ENCODE measurements at regions not wholly inside any gene's neighbourhood (a gene's known extent, or its start where the extent isn't known, plus 50 kb on each side); places are given as distances from the start of the nearest gene placed in this dataset.

DNA sequence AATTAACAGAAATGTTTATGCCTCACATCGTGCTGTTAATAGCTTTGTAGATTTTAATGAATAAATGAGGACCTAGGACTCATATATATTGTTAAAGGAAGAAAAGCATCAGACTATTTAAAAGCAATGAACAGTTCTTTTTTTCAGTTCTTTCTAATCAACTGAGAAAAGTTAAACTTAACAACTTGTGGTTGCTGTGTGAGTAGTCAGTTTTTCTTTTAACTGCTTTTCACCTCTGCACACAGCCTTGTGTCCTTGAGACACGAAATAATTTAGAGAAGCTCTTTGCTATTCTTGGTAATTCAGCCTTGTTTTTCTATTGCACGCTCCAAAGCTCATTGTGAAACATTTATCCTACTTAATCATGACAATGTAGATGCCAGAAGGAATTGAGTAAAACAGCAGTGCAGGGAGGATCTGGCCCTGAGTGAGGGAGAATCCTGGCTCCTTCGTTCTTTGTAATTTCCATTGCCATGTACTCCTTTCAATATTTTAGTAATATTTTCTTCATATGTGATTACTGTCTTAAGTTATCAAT lies 499.0 kb downstream of the PYDC2 start (continued):
- TF ChIP-seq ATF3 (IDR thresholded peaks at IDR 0.05) = no peak
- no peak for TF ChIP-seq HNF4A (conservative IDR thresholded peaks at IDR 0.05)
- TF ChIP-seq FOXA2 (IDR thresholded peaks at IDR 0.05) = no peak
- no peak for TF ChIP-seq GABPA (IDR thresholded peaks at IDR 0.05 in 1 of 2, conservative IDR thresholded peaks at IDR 0.05 in 1 of 2)
- TF ChIP-seq RAD21 (IDR thresholded peaks at IDR 0.05) = no peak

DNA sequence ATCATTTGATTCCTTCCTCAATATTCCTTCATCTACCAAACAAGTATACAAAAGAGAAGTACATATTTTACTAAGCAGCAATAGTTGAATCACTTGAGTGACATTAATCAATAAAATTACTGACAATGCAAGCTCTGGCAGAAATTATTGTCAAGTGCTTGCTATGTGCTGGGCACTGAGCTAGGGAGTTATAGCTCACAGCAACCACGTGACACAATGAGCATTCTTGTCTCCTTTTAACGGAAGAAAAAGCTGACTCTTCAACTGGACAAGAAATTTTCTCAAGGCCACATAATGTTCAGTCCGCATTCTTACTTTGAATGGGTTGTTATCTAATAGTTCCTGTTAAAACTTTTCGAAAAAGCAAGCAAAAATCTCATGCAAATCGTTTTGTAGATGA lies 500.1 kb downstream of the PYDC2 start:
- no peak overlapping the region for H3K9ac ChIP-seq (ENCODE audit: low read depth in 1 of 2, low read length in 2 of 2)
- H3K27ac ChIP-seq (ENCODE audit: low read depth in 1 of 2, low read length in 2 of 2) = no peak overlapping the region
- WGBS = 56% methylated on average over 5 of the region's 5 CpGs
- no peak for TF ChIP-seq JUND (IDR thresholded peaks at IDR 0.05)
- TF ChIP-seq, protein P1, sequence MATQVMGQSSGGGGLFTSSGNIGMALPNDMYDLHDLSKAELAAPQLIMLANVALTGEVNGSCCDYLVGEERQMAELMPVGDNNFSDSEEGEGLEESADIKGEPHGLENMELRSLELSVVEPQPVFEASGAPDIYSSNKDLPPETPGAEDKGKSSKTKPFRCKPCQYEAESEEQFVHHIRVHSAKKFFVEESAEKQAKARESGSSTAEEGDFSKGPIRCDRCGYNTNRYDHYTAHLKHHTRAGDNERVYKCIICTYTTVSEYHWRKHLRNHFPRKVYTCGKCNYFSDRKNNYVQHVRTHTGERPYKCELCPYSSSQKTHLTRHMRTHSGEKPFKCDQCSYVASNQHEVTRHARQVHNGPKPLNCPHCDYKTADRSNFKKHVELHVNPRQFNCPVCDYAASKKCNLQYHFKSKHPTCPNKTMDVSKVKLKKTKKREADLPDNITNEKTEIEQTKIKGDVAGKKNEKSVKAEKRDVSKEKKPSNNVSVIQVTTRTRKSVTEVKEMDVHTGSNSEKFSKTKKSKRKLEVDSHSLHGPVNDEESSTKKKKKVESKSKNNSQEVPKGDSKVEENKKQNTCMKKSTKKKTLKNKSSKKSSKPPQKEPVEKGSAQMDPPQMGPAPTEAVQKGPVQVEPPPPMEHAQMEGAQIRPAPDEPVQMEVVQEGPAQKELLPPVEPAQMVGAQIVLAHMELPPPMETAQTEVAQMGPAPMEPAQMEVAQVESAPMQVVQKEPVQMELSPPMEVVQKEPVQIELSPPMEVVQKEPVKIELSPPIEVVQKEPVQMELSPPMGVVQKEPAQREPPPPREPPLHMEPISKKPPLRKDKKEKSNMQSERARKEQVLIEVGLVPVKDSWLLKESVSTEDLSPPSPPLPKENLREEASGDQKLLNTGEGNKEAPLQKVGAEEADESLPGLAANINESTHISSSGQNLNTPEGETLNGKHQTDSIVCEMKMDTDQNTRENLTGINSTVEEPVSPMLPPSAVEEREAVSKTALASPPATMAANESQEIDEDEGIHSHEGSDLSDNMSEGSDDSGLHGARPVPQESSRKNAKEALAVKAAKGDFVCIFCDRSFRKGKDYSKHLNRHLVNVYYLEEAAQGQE (IDR thresholded peaks at IDR 0.05) = no peak
- no peak for TF ChIP-seq TAF1 (conservative IDR thresholded peaks at IDR 0.05)
- TF ChIP-seq YY1 (IDR thresholded peaks at IDR 0.05) = no peak
- no peak for TF ChIP-seq NR2F2 (IDR thresholded peaks at IDR 0.05)
- no peak for TF ChIP-seq SP1 (IDR thresholded peaks at IDR 0.05)
- no peak for TF ChIP-seq EGR1 (IDR thresholded peaks at IDR 0.05; ENCODE audit: low read depth in 2 of 2)
- no peak for TF ChIP-seq ATF3 (IDR thresholded peaks at IDR 0.05)
- TF ChIP-seq FOXA1 (IDR thresholded peaks at IDR 0.05) = no peak
- TF ChIP-seq RXRA (IDR thresholded peaks at IDR 0.05) = no peak
- TF ChIP-seq HNF4A (conservative IDR thresholded peaks at IDR 0.05) = no peak
- no peak for TF ChIP-seq MAX (IDR thresholded peaks at IDR 0.05)
- no peaks in the 10 kb centered on the region for H3K9me3 ChIP-seq (ENCODE audit: control insufficient read depth in 4 of 4, low read length in 3 of 4)
- H3K27me3 ChIP-seq (ENCODE audit: control insufficient read depth in 4 of 4, insufficient read depth in 4 of 4, low read length in 3 of 4) = no peaks in the 10 kb centered on the region
- DNase-seq (ENCODE audit: low spot score) = no peak
- H3K4me3 ChIP-seq (ENCODE audit: low read depth in 1 of 3, low read length in 3 of 3) = no peak overlapping the region
- H3K36me3 ChIP-seq (ENCODE audit: control insufficient read depth in 4 of 4, insufficient read depth in 3 of 4, low read depth in 1 of 4, low read length in 3 of 4) = no peaks in the 10 kb centered on the region
- no peaks in the 10 kb centered on the region for H3K4me1 ChIP-seq (ENCODE audit: control insufficient read depth in 4 of 4, insufficient read depth in 4 of 4, low read length in 3 of 4)

GRCh38 chr3:191961529-191961928 lies 500.6 kb downstream of the PYDC2 start:
- no peaks in the 10 kb centered on the region for H3K36me3 ChIP-seq (ENCODE audit: control insufficient read depth in 4 of 4, insufficient read depth in 3 of 4, low read depth in 1 of 4, low read length in 3 of 4)
- DNase-seq (ENCODE audit: low spot score) = no peak

More at GRCh38 chr3:191961529-191961928, 500.6 kb downstream of the PYDC2 start:
- TF ChIP-seq SP1 (IDR thresholded peaks at IDR 0.05) = no peak
- no peak for TF ChIP-seq HNF4G (IDR thresholded peaks at IDR 0.05)
- TF ChIP-seq ATF3 (IDR thresholded peaks at IDR 0.05) = no peak
- TF ChIP-seq EGR1 (IDR thresholded peaks at IDR 0.05; ENCODE audit: low read depth in 2 of 2) = no peak
- TF ChIP-seq HNF4A (conservative IDR thresholded peaks at IDR 0.05) = no peak
- Histone ChIP-seq H3K27me3 (ENCODE audit: control insufficient read depth in 4 of 4, insufficient read depth in 4 of 4, low read length in 3 of 4) (no peaks in the 10 kb centered on the region), H3K4me3 (ENCODE audit: low read depth in 1 of 3, low read length in 3 of 3) (no peak overlapping the region), H3K9me3 (ENCODE audit: control insufficient read depth in 4 of 4, low read length in 3 of 4) (no peaks in the 10 kb centered on the region), H3K4me1 (ENCODE audit: control insufficient read depth in 4 of 4, insufficient read depth in 4 of 4, low read length in 3 of 4) (no peaks in the 10 kb centered on the region), H3K27ac (ENCODE audit: low read depth in 1 of 2, low read length in 2 of 2) (no peak overlapping the region), H3K9ac (ENCODE audit: low read depth in 1 of 2, low read length in 2 of 2) (no peak overlapping the region)

Data from liver (tissue), 7 donors.